ENCODE measurements at regions not wholly inside any gene's neighbourhood (a gene's known extent, or its start where the extent isn't known, plus 50 kb on each side); places are given as distances from the start of the nearest gene placed in this dataset.
"Not testable (repeated sequence)": the region's sequence is repeated elsewhere in the genome, so short reads cannot be mapped to it uniquely, and the experiment has no call there.

GRCh38 chr12:91461061-91461460, 278.4 kb upstream of the DCN start:
- no peak for DNase-seq (ENCODE audit: low read depth)
- H3K4me3 ChIP-seq (ENCODE audit: low read depth, low read length): no peak overlapping the region
- TF ChIP-seq CTCF (conservative IDR thresholded peaks at IDR 0.05; ENCODE audit: low read depth, low read length): no peak

- no peak for TF ChIP-seq CTCF (conservative IDR thresholded peaks at IDR 0.05; ENCODE audit: low read depth, low read length)
- H3K4me3 ChIP-seq (ENCODE audit: low read depth, low read length): no peak overlapping the region
- no peak for DNase-seq (ENCODE audit: low read depth)
These were observed 277.9 kb upstream of the DCN start for GRCh38 chr12:91460469-91460868.

- no peak for TF ChIP-seq CTCF (conservative IDR thresholded peaks at IDR 0.05; ENCODE audit: low read depth, low read length)
- no peak for DNase-seq (ENCODE audit: low read depth)
- no peak overlapping the region for H3K4me3 ChIP-seq (ENCODE audit: low read depth, low read length)
These were observed 272.7 kb upstream of the DCN start for GRCh38 chr12:91455321-91455720.

- no peak for TF ChIP-seq CTCF (conservative IDR thresholded peaks at IDR 0.05; ENCODE audit: low read depth, low read length)
- H3K4me3 ChIP-seq (ENCODE audit: low read depth, low read length): no peak overlapping the region
These were observed 271.6 kb upstream of the DCN start for GRCh38 chr12:91454179-91454578.

GRCh38 chr12:91452464-91452863, 269.8 kb upstream of the DCN start:
- H3K4me3 ChIP-seq (ENCODE audit: low read depth, low read length); DNase-seq (ENCODE audit: low read depth): not testable (repeated sequence)

More at GRCh38 chr12:91454179-91454578, 271.6 kb upstream of the DCN start:
- DNase-seq (ENCODE audit: low read depth): no peak

GRCh38 chr12:91441993-91442952, 259.7 kb upstream of the DCN start:
- no peak for TF ChIP-seq CTCF (conservative IDR thresholded peaks at IDR 0.05; ENCODE audit: low read depth, low read length)
- no peak for DNase-seq (ENCODE audit: low read depth)
- no peak overlapping the region for H3K4me3 ChIP-seq (ENCODE audit: low read depth, low read length)

- no peak for TF ChIP-seq CTCF (conservative IDR thresholded peaks at IDR 0.05; ENCODE audit: low read depth, low read length)
These were observed 258.6 kb upstream of the DCN start for GRCh38 chr12:91441246-91441645.

More at GRCh38 chr12:91441246-91441645, 258.6 kb upstream of the DCN start:
- no peak overlapping the region for H3K4me3 ChIP-seq (ENCODE audit: low read depth, low read length)
- no peak for DNase-seq (ENCODE audit: low read depth)

Data from choroid plexus epithelial cell (primary cell).